Mesothelial cell of epicardium (in vitro differentiated cells): ENCODE measurements at regions not wholly inside any gene's neighbourhood (a gene's known extent, or its start where the extent isn't known, plus 50 kb on each side); places are given as distances from the start of the nearest gene placed in this dataset.
A peak's percentile ranks its signal among the peaks of the same experiment; 100 is the strongest.

Experiments
- DNase-seq, 2 experiments: peaks; one replicate each; pipeline ENCODE4 v3.0.0; 2021; ENCODE audit warnings: low spot score in 2 of 2; ENCODE audit not compliant: unreplicated experiment in 2 of 2
- H3K27ac Mint-ChIP-seq: 2 replicates; pipeline ENCODE4 v1.8.0; 2021; ENCODE audit warnings: mixed read lengths
- H3K27me3 Mint-ChIP-seq: 2 replicates; pipeline ENCODE4 v1.8.0; 2021; ENCODE audit warnings: low read depth, mixed read lengths
- H3K36me3 Mint-ChIP-seq: 2 replicates; pipeline ENCODE4 v1.8.0; 2021; ENCODE audit warnings: mixed read lengths
- H3K4me1 Mint-ChIP-seq: 2 replicates; pipeline ENCODE4 v1.8.0; 2021; ENCODE audit warnings: mixed read lengths
- H3K4me3 Mint-ChIP-seq: 2 replicates; pipeline ENCODE4 v1.8.0; 2021; ENCODE audit warnings: mild to moderate bottlenecking, moderate library complexity, mixed read lengths
- H3K9me3 Mint-ChIP-seq: 2 replicates; pipeline ENCODE4 v1.8.0; 2021; ENCODE audit warnings: mixed read lengths
- TF ChIP-seq, protein P1 (sequence below): fragments of 200-600 bp; sonication (generic); IDR thresholded peaks from one replicate; pipeline ENCODE4 v1.5.0; 2021; ENCODE audit warnings: antibody characterized with exemption; ENCODE audit not compliant: unreplicated experiment

DNA sequence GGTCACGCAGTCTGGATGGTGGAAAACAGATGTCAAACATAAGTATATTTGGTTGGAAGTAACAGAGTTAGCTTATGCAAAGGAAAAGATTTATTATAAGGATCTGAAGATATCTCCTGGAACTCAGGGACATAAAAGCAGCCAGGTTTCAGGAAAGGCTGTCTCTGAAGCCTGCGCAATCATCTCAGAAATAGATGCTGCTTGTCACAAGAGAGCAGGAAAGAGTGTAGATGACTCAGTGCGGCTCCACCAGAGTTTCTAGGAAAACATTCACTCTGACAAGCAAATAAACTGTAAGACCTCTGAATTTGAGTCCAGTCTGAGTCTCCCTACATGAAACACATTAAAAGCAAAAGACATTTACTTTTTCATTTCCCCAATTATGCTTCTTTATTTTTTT, 220.4 kb upstream of the HTR2A start:
- H3K27ac Mint-ChIP-seq = no peak overlapping the region
- TF ChIP-seq, protein P1, sequence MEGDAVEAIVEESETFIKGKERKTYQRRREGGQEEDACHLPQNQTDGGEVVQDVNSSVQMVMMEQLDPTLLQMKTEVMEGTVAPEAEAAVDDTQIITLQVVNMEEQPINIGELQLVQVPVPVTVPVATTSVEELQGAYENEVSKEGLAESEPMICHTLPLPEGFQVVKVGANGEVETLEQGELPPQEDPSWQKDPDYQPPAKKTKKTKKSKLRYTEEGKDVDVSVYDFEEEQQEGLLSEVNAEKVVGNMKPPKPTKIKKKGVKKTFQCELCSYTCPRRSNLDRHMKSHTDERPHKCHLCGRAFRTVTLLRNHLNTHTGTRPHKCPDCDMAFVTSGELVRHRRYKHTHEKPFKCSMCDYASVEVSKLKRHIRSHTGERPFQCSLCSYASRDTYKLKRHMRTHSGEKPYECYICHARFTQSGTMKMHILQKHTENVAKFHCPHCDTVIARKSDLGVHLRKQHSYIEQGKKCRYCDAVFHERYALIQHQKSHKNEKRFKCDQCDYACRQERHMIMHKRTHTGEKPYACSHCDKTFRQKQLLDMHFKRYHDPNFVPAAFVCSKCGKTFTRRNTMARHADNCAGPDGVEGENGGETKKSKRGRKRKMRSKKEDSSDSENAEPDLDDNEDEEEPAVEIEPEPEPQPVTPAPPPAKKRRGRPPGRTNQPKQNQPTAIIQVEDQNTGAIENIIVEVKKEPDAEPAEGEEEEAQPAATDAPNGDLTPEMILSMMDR = no peak

DNA sequence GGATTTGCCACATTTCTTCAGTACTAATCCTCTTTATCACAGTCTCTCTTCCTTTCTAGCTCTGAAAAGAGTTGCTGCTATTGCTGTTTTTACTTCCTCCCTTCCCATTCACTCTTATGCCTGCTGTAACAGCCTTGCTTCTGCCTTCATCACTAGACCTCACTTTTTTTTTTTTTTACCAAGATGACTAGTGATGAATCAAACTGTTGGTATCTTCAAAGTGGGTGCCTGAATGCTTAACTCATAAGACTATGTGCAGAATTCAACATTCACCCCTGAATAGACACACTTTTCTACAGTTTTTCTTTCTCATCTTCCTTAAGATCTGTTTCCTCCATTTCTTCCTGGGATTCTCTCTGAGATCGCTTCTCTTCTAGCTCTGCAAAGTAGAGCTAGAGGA, 217.2 kb upstream of the HTR2A start:
- DNase-seq = no peak
- no peaks in the 10 kb centered on the region for H3K9me3 Mint-ChIP-seq
- TF ChIP-seq, protein P1 = no peak
- no peaks in the 10 kb centered on the region for H3K36me3 Mint-ChIP-seq
- peaks cover 42% of the 10 kb centered on the region for H3K4me1 Mint-ChIP-seq
- no peak overlapping the region for H3K4me3 Mint-ChIP-seq
- H3K27me3 Mint-ChIP-seq = no peaks in the 10 kb centered on the region
- H3K27ac Mint-ChIP-seq = peak overlapping the region; percentile 0

More for the DNA sequence above, 220.4 kb upstream of the HTR2A start:
- DNase-seq = no peak
- Mint-ChIP-seq H3K9me3 (no peaks in the 10 kb centered on the region), H3K4me1 (peaks cover 52% of the 10 kb centered on the region), H3K27me3 (no peaks in the 10 kb centered on the region), H3K36me3 (no peaks in the 10 kb centered on the region), H3K4me3 (no peak overlapping the region)

DNA sequence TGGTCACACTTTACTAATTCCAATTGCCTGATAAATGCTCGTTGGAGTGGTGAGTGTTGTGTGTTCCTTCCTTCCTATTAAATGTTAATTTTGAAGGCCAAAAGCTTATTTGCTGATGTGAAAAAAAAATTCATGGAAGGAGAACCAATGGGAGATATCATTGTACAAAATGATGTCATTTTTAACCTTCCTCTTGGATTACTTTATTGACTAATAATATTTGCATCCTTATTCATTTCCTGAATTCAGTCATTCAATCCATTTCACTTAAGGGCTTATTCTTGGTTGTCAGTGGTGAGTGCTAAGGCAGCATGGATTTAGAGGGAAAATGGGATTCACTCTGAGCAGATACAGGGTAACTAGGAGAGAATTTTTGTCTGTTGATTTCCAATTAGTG, 216.0 kb upstream of the HTR2A start:
- H3K36me3 Mint-ChIP-seq = no peaks in the 10 kb centered on the region
- no peak for DNase-seq
- TF ChIP-seq, protein P1 = no peak
- no peaks in the 10 kb centered on the region for H3K9me3 Mint-ChIP-seq
- H3K4me1 Mint-ChIP-seq = peaks cover 35% of the 10 kb centered on the region
- no peak overlapping the region for H3K4me3 Mint-ChIP-seq
- H3K27ac Mint-ChIP-seq = no peak overlapping the region
- H3K27me3 Mint-ChIP-seq = no peaks in the 10 kb centered on the region

DNA sequence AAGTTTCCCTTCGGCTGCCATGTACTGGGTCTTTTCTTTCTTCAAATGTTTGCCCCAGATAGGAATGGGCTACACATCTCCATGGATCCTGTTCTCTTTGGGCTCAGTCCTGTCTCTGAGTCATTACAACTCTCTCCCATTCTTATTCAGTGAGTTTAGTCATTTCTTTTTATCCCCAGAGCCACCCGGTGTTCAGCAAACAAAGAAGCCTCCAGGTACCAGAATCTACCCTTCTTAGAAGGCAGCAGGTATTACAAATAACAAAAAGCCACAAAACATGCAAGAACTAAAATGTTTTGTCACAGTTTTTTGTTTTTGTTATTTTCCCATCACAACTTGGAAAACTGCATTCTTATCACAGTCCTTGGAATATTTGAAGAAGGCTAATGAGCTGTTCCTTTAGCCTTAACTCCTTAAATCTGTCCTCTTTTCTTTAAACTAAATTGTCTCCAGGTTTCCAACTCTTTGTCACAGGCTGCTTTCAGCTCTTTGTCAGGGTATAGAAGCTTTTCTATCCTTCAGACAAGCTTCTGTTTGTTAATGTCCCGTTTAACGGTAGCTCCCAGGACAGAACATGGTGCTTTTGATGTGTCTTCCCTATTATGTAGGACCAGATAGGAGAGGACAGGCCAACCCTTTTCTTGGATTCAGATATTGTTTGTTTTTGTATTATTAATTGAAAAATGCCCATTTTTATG, 215.5 kb upstream of the HTR2A start:
- H3K4me1 Mint-ChIP-seq = peaks cover 32% of the 10 kb centered on the region
- TF ChIP-seq, protein P1 = no peak
- H3K27me3 Mint-ChIP-seq = no peaks in the 10 kb centered on the region
- no peak overlapping the region for H3K4me3 Mint-ChIP-seq
- H3K9me3 Mint-ChIP-seq = no peaks in the 10 kb centered on the region
- H3K36me3 Mint-ChIP-seq = no peaks in the 10 kb centered on the region
- H3K27ac Mint-ChIP-seq = peak overlapping the region; percentile 55
- DNase-seq = no peak

DNA sequence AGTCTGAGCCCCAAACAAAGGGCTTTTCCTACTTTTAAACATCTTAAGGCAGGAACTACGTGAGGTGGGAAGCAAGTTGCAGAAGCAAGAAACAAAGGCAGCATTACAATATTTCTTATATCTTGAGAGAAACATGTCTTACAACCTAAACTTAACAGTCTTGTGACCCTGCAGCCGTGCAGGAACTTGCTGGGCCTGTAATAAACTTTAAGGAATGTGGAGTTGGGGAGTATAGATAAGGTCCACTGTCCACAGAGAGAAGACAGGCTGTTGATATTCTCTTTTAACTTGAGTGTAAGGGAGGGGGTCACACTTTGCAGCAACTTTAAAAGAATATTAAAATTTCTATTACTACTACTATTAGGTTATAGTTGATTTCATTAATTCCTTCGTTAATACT, 214.6 kb upstream of the HTR2A start:
- no peak for DNase-seq
- Mint-ChIP-seq H3K27me3 (no peaks in the 10 kb centered on the region), H3K4me3 (no peak overlapping the region), H3K4me1 (peaks cover 28% of the 10 kb centered on the region), H3K27ac (peak overlapping the region; percentile 94), H3K9me3 (peaks cover 6% of the 10 kb centered on the region), H3K36me3 (no peaks in the 10 kb centered on the region)
- TF ChIP-seq, protein P1 = no peak
